OCI-LY1 (cell line): ENCODE measurements at regions not wholly inside any gene's neighbourhood (a gene's known extent, or its start where the extent isn't known, plus 50 kb on each side); places are given as distances from the start of the nearest gene placed in this dataset.

Experiments
- H2AFZ ChIP-seq: fragments of 200-600 bp; sonication (generic), shearing (Covaris generic); 2 replicates; pipeline ENCODE4 v1.6.0; 2014; ENCODE audit warnings: antibody characterized with exemption, mild to moderate bottlenecking, low read length
- H3F3A ChIP-seq: fragments of 200-600 bp; sonication (generic), shearing (Covaris generic); 2 replicates; pipeline ENCODE4 v1.6.0; 2014; ENCODE audit warnings: mild to moderate bottlenecking, antibody characterized with exemption, low read length, moderate library complexity; ENCODE audit not compliant: insufficient read depth
- H3K27ac ChIP-seq: fragments of 200-600 bp; sonication (generic); 2 replicates; pipeline ENCODE4 v1.5.1; 2014; ENCODE audit warnings: low read length, mixed run types, mild to moderate bottlenecking, low read depth; ENCODE audit not compliant: poor library complexity, severe bottlenecking
- H3K27me3 ChIP-seq: fragments of 200-600 bp; sonication (generic); 2 replicates; pipeline ENCODE4 v1.6.0; 2014; ENCODE audit warnings: antibody characterized with exemption, mild to moderate bottlenecking, low read length, moderate library complexity; ENCODE audit not compliant: insufficient read depth
- H3K36me3 ChIP-seq: fragments of 200-600 bp; sonication (generic); 2 replicates; pipeline ENCODE4 v1.6.1; 2014; ENCODE audit warnings: mild to moderate bottlenecking, antibody characterized with exemption, low read length, moderate library complexity, mixed read lengths; ENCODE audit not compliant: insufficient read depth
- H3K4me1 ChIP-seq: fragments of 200-600 bp; sonication (generic); 2 replicates; pipeline ENCODE4 v1.5.1; 2014; ENCODE audit warnings: mild to moderate bottlenecking, low read length, moderate library complexity; ENCODE audit not compliant: insufficient read depth, severe bottlenecking
- H3K4me2 ChIP-seq: fragments of 200-600 bp; sonication (generic), shearing (Covaris generic); 2 replicates; pipeline ENCODE4 v1.6.1; 2014; ENCODE audit warnings: low read length
- H3K4me3 ChIP-seq: fragments of 200-600 bp; sonication (generic); 2 replicates; pipeline ENCODE4 v1.5.1; 2014; ENCODE audit warnings: low read length, low read depth, mild to moderate bottlenecking, mixed read lengths; ENCODE audit not compliant: poor library complexity, severe bottlenecking
- H3K79me2 ChIP-seq: fragments of 200-600 bp; shearing (Covaris generic); 2 replicates; pipeline ENCODE4 v1.6.1; 2016; ENCODE audit warnings: mixed run types, low read length, mixed read lengths; ENCODE audit not compliant: insufficient read depth
- H3K9ac ChIP-seq: fragments of 200-600 bp; sonication (generic), shearing (Covaris generic); 2 replicates; pipeline ENCODE4 v1.6.1; 2014; ENCODE audit warnings: mild to moderate bottlenecking, low read length, mixed read lengths
- H3K9me2 ChIP-seq: fragments of 200-600 bp; sonication (generic), shearing (Covaris generic); 2 replicates; pipeline ENCODE4 v1.6.1; 2014; ENCODE audit warnings: low read depth, mild to moderate bottlenecking, low read length, mixed read lengths
- H3K9me3 ChIP-seq: fragments of 200-600 bp; shearing (Covaris generic); 2 replicates; pipeline ENCODE4 v1.6.1; 2014; ENCODE audit warnings: low read length, mixed read lengths
- H4K20me1 ChIP-seq: fragments of 200-600 bp; sonication (generic), shearing (Covaris generic); 2 replicates; pipeline ENCODE4 v1.6.0; 2016; ENCODE audit warnings: mild to moderate bottlenecking, low read length; ENCODE audit not compliant: insufficient read depth
- EZH2 ChIP-seq: fragments of 200-600 bp; sonication (generic), shearing (Covaris generic); IDR thresholded peaks from 2 replicates; pipeline ENCODE4 v1.8.0; 2017; ENCODE audit warnings: borderline replicate concordance, mixed run types, mild to moderate bottlenecking, antibody characterized with exemption, low read length, moderate library complexity, mixed read lengths
- TF ChIP-seq, protein P1 (sequence below): fragments of 200-600 bp; sonication (generic), shearing (Covaris generic); IDR thresholded peaks from 2 replicates; pipeline ENCODE4 v1.5.1; 2017; ENCODE audit warnings: mild to moderate bottlenecking, antibody characterized with exemption, low read length, moderate library complexity, mixed read lengths

DNA sequence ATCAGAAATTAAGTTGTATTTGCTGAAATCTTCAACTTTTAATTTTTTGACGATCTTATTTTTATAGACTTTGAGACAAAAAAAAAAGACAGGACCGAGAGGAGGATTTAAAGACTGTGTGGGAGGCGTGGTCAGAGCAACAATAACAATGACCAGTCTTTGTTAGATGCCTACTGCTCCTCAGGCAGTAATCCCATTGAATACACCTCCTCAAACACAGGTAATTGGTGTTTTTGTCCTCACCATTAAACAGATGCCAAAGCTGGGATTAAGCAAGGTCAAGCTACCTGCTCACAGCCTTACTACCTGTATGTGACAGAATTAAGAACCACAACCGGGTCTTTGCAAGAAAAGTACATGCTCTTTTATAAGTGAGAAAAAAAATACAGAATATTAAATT lies 233.3 kb upstream of the GRAMD2B start:
- TF ChIP-seq EZH2: no peak
- TF ChIP-seq, protein P1, sequence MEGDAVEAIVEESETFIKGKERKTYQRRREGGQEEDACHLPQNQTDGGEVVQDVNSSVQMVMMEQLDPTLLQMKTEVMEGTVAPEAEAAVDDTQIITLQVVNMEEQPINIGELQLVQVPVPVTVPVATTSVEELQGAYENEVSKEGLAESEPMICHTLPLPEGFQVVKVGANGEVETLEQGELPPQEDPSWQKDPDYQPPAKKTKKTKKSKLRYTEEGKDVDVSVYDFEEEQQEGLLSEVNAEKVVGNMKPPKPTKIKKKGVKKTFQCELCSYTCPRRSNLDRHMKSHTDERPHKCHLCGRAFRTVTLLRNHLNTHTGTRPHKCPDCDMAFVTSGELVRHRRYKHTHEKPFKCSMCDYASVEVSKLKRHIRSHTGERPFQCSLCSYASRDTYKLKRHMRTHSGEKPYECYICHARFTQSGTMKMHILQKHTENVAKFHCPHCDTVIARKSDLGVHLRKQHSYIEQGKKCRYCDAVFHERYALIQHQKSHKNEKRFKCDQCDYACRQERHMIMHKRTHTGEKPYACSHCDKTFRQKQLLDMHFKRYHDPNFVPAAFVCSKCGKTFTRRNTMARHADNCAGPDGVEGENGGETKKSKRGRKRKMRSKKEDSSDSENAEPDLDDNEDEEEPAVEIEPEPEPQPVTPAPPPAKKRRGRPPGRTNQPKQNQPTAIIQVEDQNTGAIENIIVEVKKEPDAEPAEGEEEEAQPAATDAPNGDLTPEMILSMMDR: no peak
- Histone ChIP-seq H3K36me3 (no peaks in the 10 kb centered on the region), H3K9me2 (no peaks in the 10 kb centered on the region), H4K20me1 (no peaks in the 10 kb centered on the region), H3K79me2 (no peaks in the 10 kb centered on the region), H3K4me2 (no peak overlapping the region), H3K4me1 (no peaks in the 10 kb centered on the region), H3K9ac (no peak overlapping the region), H2AFZ (no peak overlapping the region), H3F3A (no peaks in the 10 kb centered on the region), H3K27me3 (no peaks in the 10 kb centered on the region), H3K4me3 (no peak overlapping the region), H3K27ac (no peak overlapping the region), H3K9me3 (no peaks in the 10 kb centered on the region)

DNA sequence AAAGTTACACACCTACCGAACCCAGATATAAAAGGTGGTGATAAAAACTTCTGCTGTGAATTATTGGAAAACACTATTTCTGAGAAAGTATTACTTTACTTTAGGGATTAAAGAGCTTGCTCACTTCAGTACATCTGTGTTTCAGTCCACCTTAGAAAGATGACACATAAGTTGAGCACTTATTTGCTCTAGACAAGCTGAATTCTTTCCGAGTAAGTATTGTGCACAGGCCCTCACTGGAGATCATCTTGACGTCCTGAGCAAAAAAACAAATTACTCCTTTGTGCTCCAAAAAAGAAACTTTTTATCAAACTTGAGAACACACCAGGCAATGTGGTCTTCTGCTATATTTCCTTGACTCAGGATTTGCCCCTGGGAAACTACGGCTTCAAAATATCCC lies 231.0 kb upstream of the GRAMD2B start:
- Histone ChIP-seq H3K9me2 (no peaks in the 10 kb centered on the region), H3K9me3 (no peaks in the 10 kb centered on the region), H3K27ac (no peak overlapping the region), H4K20me1 (no peaks in the 10 kb centered on the region), H3K79me2 (no peaks in the 10 kb centered on the region), H3K36me3 (no peaks in the 10 kb centered on the region), H3K27me3 (no peaks in the 10 kb centered on the region), H2AFZ (no peak overlapping the region), H3K4me3 (no peak overlapping the region), H3K4me1 (no peaks in the 10 kb centered on the region), H3K9ac (no peak overlapping the region), H3K4me2 (no peak overlapping the region), H3F3A (no peaks in the 10 kb centered on the region)
- TF ChIP-seq, protein P1: no peak
- TF ChIP-seq EZH2: no peak

DNA sequence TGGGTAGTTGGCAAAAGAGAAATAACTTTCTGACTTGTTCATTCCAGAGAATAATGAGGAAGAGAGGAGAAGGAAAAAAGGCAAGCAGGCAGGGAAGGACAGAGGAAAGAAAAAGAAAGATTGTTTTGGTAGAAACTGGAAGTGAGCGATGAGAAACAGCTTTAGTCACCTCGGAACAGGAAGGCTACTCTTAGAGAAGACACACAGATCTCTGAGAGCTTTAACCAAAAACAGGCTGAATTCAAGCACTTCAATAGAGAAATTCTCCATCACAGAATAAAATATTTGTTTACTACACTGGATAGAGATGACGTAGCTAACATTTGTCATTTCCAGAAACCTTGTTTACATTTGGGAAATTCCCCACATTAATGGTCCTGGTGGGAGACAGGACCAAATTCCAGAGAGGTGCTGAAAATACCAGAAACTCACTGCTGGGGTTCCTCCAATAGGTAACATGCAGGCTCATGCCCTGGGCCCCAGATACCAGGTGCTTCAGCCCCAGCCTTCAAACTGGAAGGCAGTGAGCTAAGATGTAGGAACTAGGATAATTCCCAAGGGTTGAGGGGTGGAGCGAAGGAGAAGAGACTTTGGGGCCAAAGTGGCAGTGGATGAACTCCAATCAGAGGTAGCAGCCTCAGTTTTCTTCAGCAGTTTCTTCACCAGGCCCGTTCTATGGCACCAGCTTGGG lies 227.7 kb upstream of the GRAMD2B start:
- Histone ChIP-seq H2AFZ (no peak overlapping the region), H3K79me2 (no peaks in the 10 kb centered on the region), H3K27ac (no peak overlapping the region)

More for the DNA sequence above, 227.7 kb upstream of the GRAMD2B start:
- no peak overlapping the region for H3K4me3 ChIP-seq
- no peaks in the 10 kb centered on the region for H3K4me1 ChIP-seq
- H3K27me3 ChIP-seq: no peaks in the 10 kb centered on the region
- H3K9me2 ChIP-seq: no peaks in the 10 kb centered on the region
- H3F3A ChIP-seq: no peaks in the 10 kb centered on the region
- no peaks in the 10 kb centered on the region for H3K36me3 ChIP-seq
- no peak overlapping the region for H3K4me2 ChIP-seq
- TF ChIP-seq, protein P1: no peak
- TF ChIP-seq EZH2: no peak
- H3K9ac ChIP-seq: no peak overlapping the region
- no peaks in the 10 kb centered on the region for H4K20me1 ChIP-seq
- H3K9me3 ChIP-seq: no peaks in the 10 kb centered on the region
